ENCODE measurements at regions not wholly inside any gene's neighbourhood (a gene's known extent, or its start where the extent isn't known, plus 50 kb on each side); places are given as distances from the start of the nearest gene placed in this dataset.

- no peak overlapping the region for H3K4me3 ChIP-seq (ENCODE audit: low read depth in 1 of 3, low read length in 3 of 3)
- DNase-seq (ENCODE audit: low spot score) = no peak
- H3K9me3 ChIP-seq (ENCODE audit: control insufficient read depth in 4 of 4, low read length in 3 of 4) = no peaks in the 10 kb centered on the region
- no peak overlapping the region for H3K9ac ChIP-seq (ENCODE audit: low read depth in 1 of 2, low read length in 2 of 2)
- H3K4me1 ChIP-seq (ENCODE audit: control insufficient read depth in 4 of 4, insufficient read depth in 4 of 4, low read length in 3 of 4) = no peaks in the 10 kb centered on the region
- WGBS = 66% methylated on average over 1 of the region's 1 CpG
- no peak for TF ChIP-seq YY1 (IDR thresholded peaks at IDR 0.05)
- TF ChIP-seq GABPA (IDR thresholded peaks at IDR 0.05 in 1 of 2, conservative IDR thresholded peaks at IDR 0.05 in 1 of 2) = no peak
- no peak for TF ChIP-seq MAX (IDR thresholded peaks at IDR 0.05)
- no peak for TF ChIP-seq HNF4A (conservative IDR thresholded peaks at IDR 0.05)
- no peak for TF ChIP-seq REST (IDR thresholded peaks at IDR 0.05)
- no peak for TF ChIP-seq NR2F2 (IDR thresholded peaks at IDR 0.05)
- TF ChIP-seq HNF4G (IDR thresholded peaks at IDR 0.05) = no peak
- TF ChIP-seq EGR1 (IDR thresholded peaks at IDR 0.05; ENCODE audit: low read depth in 2 of 2) = no peak
- no peak for TF ChIP-seq TAF1 (conservative IDR thresholded peaks at IDR 0.05)
- no peak for TF ChIP-seq CTCF (IDR thresholded peaks at IDR 0.05; ENCODE audit: low read depth, low read length, missing input control)
- no peak for TF ChIP-seq RXRA (IDR thresholded peaks at IDR 0.05)
- no peak for TF ChIP-seq FOXA2 (IDR thresholded peaks at IDR 0.05)
- TF ChIP-seq ZBTB33 (IDR thresholded peaks at IDR 0.05) = no peak
- TF ChIP-seq RAD21 (IDR thresholded peaks at IDR 0.05) = no peak
- H3K27ac ChIP-seq (ENCODE audit: low read depth in 1 of 2, low read length in 2 of 2) = no peak overlapping the region
- no peaks in the 10 kb centered on the region for H3K36me3 ChIP-seq (ENCODE audit: control insufficient read depth in 4 of 4, insufficient read depth in 3 of 4, low read depth in 1 of 4, low read length in 3 of 4)
- peaks cover 0 to 2% (median 0%) of the 10 kb centered on the region in 4 donors for H3K27me3 ChIP-seq (ENCODE audit: control insufficient read depth in 4 of 4, insufficient read depth in 4 of 4, low read length in 3 of 4)
These were observed 455.0 kb downstream of the RFPL4B start for GRCh38 chr6:112802144-112802543.

- Histone ChIP-seq H3K9ac (ENCODE audit: low read depth in 1 of 2, low read length in 2 of 2) (no peak overlapping the region), H3K4me1 (ENCODE audit: control insufficient read depth in 4 of 4, insufficient read depth in 4 of 4, low read length in 3 of 4) (no peaks in the 10 kb centered on the region), H3K27me3 (ENCODE audit: control insufficient read depth in 4 of 4, insufficient read depth in 4 of 4, low read length in 3 of 4) (peaks cover 0 to 4% (median 0%) of the 10 kb centered on the region in 4 donors), H3K9me3 (ENCODE audit: control insufficient read depth in 4 of 4, low read length in 3 of 4) (no peaks in the 10 kb centered on the region), H3K4me3 (ENCODE audit: low read depth in 1 of 3, low read length in 3 of 3) (no peak overlapping the region), H3K36me3 (ENCODE audit: control insufficient read depth in 4 of 4, insufficient read depth in 3 of 4, low read depth in 1 of 4, low read length in 3 of 4) (no peaks in the 10 kb centered on the region), H3K27ac (ENCODE audit: low read depth in 1 of 2, low read length in 2 of 2) (no peak overlapping the region)
- WGBS = 82% methylated on average over 6 of the region's 6 CpGs
- no peak for DNase-seq (ENCODE audit: low spot score)
- TF ChIP-seq FOXA1 (IDR thresholded peaks at IDR 0.05) = no peak
- no peak for TF ChIP-seq REST (IDR thresholded peaks at IDR 0.05)
- TF ChIP-seq GABPA (IDR thresholded peaks at IDR 0.05 in 1 of 2, conservative IDR thresholded peaks at IDR 0.05 in 1 of 2) = no peak
- no peak for TF ChIP-seq RXRA (IDR thresholded peaks at IDR 0.05)
- no peak for TF ChIP-seq JUND (IDR thresholded peaks at IDR 0.05)
- no peak for TF ChIP-seq TAF1 (conservative IDR thresholded peaks at IDR 0.05)
- no peak for TF ChIP-seq HNF4G (IDR thresholded peaks at IDR 0.05)
- TF ChIP-seq ATF3 (IDR thresholded peaks at IDR 0.05) = no peak
- no peak for TF ChIP-seq EGR1 (IDR thresholded peaks at IDR 0.05; ENCODE audit: low read depth in 2 of 2)
- TF ChIP-seq CTCF (IDR thresholded peaks at IDR 0.05; ENCODE audit: low read depth, low read length, missing input control) = no peak
- TF ChIP-seq SP1 (IDR thresholded peaks at IDR 0.05) = no peak
These were observed 457.7 kb downstream of the RFPL4B start for GRCh38 chr6:112804638-112805330.
